Fibroblast of lung (primary cell): ENCODE measurements at regions not wholly inside any gene's neighbourhood (a gene's known extent, or its start where the extent isn't known, plus 50 kb on each side); places are given as distances from the start of the nearest gene placed in this dataset.

Experiments used
- DNase-seq, 2 donors: peaks; one replicate each; pipeline versions ENCODE4 v3.0.0 to v3.0.0-alpha.2; 2010; ENCODE audit warnings: low read depth in 2 of 2
- H2AFZ ChIP-seq: 2 replicates; pipeline ENCODE4 v1.5.1; 2012; ENCODE audit warnings: low read length, control low read depth, inconsistent platforms
- H3K27ac ChIP-seq: 2 replicates; pipeline ENCODE4 v1.5.1; 2011; ENCODE audit warnings: low read length, control low read depth; ENCODE audit not compliant: insufficient read depth
- H3K27me3 ChIP-seq: 2 replicates; pipeline ENCODE4 v1.5.1; 2011; ENCODE audit warnings: mild to moderate bottlenecking, low read length; ENCODE audit not compliant: control insufficient read depth, insufficient read depth
- H3K36me3 ChIP-seq: 2 replicates; pipeline ENCODE4 v1.5.1; 2011; ENCODE audit warnings: low read length; ENCODE audit not compliant: control insufficient read depth, insufficient read depth
- H3K4me1 ChIP-seq: 2 replicates; pipeline ENCODE4 v1.5.1; 2011; ENCODE audit warnings: low read length; ENCODE audit not compliant: control insufficient read depth, insufficient read depth; ENCODE audit errors: extremely low read depth
- H3K4me2 ChIP-seq: 2 replicates; pipeline ENCODE4 v1.5.1; 2011; ENCODE audit warnings: low read length, control low read depth; ENCODE audit not compliant: insufficient read depth; ENCODE audit errors: extremely low read depth
- H3K4me3 ChIP-seq, 4 experiments: fragments of 200-600 bp in 1 of 4; sonication (generic) in 1 of 4; replicated peaks in 1 of 4; 2 replicates each; pipeline ENCODE4 v1.5.1; 2011 to 2016; ENCODE audit warnings: low read length in 4 of 4, low read depth in 3 of 4, mild to moderate bottlenecking in 3 of 4, control low read depth in 2 of 4, inconsistent platforms in 1 of 4, mixed read lengths in 1 of 4; ENCODE audit not compliant: insufficient read depth in 1 of 4; ENCODE audit errors: control extremely low read depth in 1 of 4
- H3K79me2 ChIP-seq: 2 replicates; pipeline ENCODE4 v1.5.1; 2012; ENCODE audit warnings: mild to moderate bottlenecking, low read length, inconsistent platforms; ENCODE audit not compliant: control insufficient read depth, insufficient read depth
- H3K9ac ChIP-seq: 2 replicates; pipeline ENCODE4 v1.5.1; 2011; ENCODE audit warnings: mild to moderate bottlenecking, low read length, control low read depth; ENCODE audit not compliant: insufficient read depth
- H3K9me3 ChIP-seq: 2 replicates; pipeline ENCODE4 v1.5.1; 2012; ENCODE audit warnings: low read depth, low read length; ENCODE audit not compliant: control insufficient read depth, insufficient read depth
- H4K20me1 ChIP-seq: 2 replicates; pipeline ENCODE4 v1.5.1; 2011; ENCODE audit warnings: low read length; ENCODE audit not compliant: control insufficient read depth, insufficient read depth; ENCODE audit errors: extremely low read depth
- CTCF ChIP-seq, 2 donors: IDR thresholded peaks in 1 of 2; conservative IDR thresholded peaks in 1 of 2; 1 replicate in 1 of 2; 2 replicates in 1 of 2; pipeline ENCODE4 v1.5.1; 2011 to 2012; ENCODE audit warnings: low read length in 2 of 2, control low read depth in 1 of 2, inconsistent platforms in 1 of 2, low read depth in 1 of 2, mild to moderate bottlenecking in 1 of 2
- EZH2 ChIP-seq: IDR thresholded peaks from 2 replicates; pipeline ENCODE4 v1.5.1; 2012; ENCODE audit warnings: low read length, control low read depth, mild to moderate bottlenecking; ENCODE audit errors: missing control alignments

DNA sequence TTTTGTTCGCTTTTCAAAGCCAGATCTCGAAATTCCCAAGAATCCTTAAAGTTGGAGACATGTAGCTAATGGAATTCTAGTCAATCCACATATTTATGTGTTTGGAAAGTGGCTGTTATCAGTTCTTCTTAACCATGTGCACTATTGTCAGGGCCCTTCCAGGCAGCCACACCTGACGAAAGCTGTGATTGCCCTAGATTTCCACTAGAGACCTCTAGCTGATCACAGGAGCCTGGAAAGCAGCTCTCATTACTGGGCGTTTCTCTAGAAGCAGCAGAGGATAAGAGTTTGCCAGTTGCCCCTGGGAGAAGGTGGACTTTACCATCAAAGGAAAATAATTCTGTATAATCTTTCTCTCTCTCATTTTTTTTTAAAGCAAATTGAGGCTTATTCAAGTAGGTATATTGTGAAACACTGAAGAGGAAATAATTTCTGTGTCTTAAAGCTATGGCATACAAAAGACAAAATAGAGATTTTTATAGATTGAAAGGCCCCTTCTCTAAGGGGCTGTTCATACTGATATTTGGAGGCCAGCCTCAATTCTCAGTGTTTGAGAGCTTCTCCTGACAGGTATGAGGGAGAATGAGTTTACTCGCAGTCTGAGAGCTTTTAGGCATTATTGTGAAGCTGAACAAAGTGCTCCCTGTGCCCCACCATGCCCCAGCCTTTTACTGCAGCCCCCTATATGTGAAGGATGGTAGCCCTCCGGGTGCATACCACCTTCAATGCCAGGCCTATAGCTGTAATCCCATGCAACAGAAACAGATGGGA lies 405.4 kb upstream of the ACTBL2 start:
- H3K4me2 ChIP-seq = no peak overlapping the region
- H3K36me3 ChIP-seq = no peaks in the 10 kb centered on the region
- no peaks in the 10 kb centered on the region for H3K9me3 ChIP-seq
- H3K9ac ChIP-seq = no peak overlapping the region
- H3K27ac ChIP-seq = no peak overlapping the region
- DNase-seq = peak; percentile 60 to 77
- H2AFZ ChIP-seq = no peak overlapping the region
- no peaks in the 10 kb centered on the region for H4K20me1 ChIP-seq
- TF ChIP-seq CTCF (conservative IDR thresholded peaks at IDR 0.05 in 1 of 2, IDR thresholded peaks at IDR 0.05 in 1 of 2; ENCODE audit: low read depth in 1 of 2, low read length in 2 of 2) (peak; percentile 53 to 62), EZH2 (no peak)
- H3K79me2 ChIP-seq = no peaks in the 10 kb centered on the region
- H3K27me3 ChIP-seq = no peaks in the 10 kb centered on the region
- H3K4me1 ChIP-seq = peaks cover 4% of the 10 kb centered on the region
- no peak overlapping the region for H3K4me3 ChIP-seq

- Histone ChIP-seq H3K79me2 (no peaks in the 10 kb centered on the region), H3K27ac (no peak overlapping the region), H3K4me1 (no peaks in the 10 kb centered on the region), H2AFZ (no peak overlapping the region), H3K4me2 (no peak overlapping the region), H3K9me3 (no peaks in the 10 kb centered on the region), H3K27me3 (no peaks in the 10 kb centered on the region), H3K36me3 (no peaks in the 10 kb centered on the region), H4K20me1 (no peaks in the 10 kb centered on the region), H3K9ac (no peak overlapping the region), H3K4me3 (no peak overlapping the region)
- TF ChIP-seq EZH2 (no peak), CTCF (conservative IDR thresholded peaks at IDR 0.05 in 1 of 2, IDR thresholded peaks at IDR 0.05 in 1 of 2; ENCODE audit: low read depth in 1 of 2, low read length in 2 of 2) (no peak)
- no peak for DNase-seq
Observed at GRCh38 chr5:57884346-57885102, 401.9 kb upstream of the ACTBL2 start.

GRCh38 chr5:57880216-57880615 lies 397.6 kb upstream of the ACTBL2 start:
- H3K9me3 ChIP-seq = no peaks in the 10 kb centered on the region
- H3K27me3 ChIP-seq = no peaks in the 10 kb centered on the region
- no peak overlapping the region for H3K4me2 ChIP-seq
- no peaks in the 10 kb centered on the region for H3K79me2 ChIP-seq
- TF ChIP-seq EZH2 (no peak), CTCF (conservative IDR thresholded peaks at IDR 0.05 in 1 of 2, IDR thresholded peaks at IDR 0.05 in 1 of 2; ENCODE audit: low read depth in 1 of 2, low read length in 2 of 2) (no peak)
- H3K36me3 ChIP-seq = no peaks in the 10 kb centered on the region
- no peaks in the 10 kb centered on the region for H3K4me1 ChIP-seq
- H3K27ac ChIP-seq = no peak overlapping the region
- no peak for DNase-seq
- H3K4me3 ChIP-seq = no peak overlapping the region
- no peak overlapping the region for H2AFZ ChIP-seq
- H3K9ac ChIP-seq = no peak overlapping the region
- no peaks in the 10 kb centered on the region for H4K20me1 ChIP-seq
